ENCODE measurements at regions not wholly inside any gene's neighbourhood (a gene's known extent, or its start where the extent isn't known, plus 50 kb on each side); places are given as distances from the start of the nearest gene placed in this dataset.

DNA sequence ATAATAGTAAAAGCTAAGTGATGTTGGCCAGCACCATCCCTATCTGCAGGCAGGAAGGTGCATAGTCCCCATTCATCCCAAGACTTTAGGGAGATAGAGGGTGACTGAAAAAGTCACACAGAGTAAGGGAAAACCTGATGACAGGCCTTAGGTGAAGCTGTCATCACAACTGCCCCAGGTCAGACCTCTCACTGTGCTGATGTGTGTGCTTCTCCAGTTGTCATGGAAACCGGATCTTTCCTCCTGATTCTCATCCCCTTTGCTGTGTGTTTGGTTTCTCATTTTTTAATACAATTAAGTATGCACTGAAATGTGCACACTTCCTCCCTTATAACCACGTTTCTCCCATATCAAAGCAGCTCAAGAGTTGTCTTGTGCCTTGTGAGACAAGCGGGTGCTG is 135.1 kb upstream of the ANKFN1 start:
- TF ChIP-seq, protein P1, sequence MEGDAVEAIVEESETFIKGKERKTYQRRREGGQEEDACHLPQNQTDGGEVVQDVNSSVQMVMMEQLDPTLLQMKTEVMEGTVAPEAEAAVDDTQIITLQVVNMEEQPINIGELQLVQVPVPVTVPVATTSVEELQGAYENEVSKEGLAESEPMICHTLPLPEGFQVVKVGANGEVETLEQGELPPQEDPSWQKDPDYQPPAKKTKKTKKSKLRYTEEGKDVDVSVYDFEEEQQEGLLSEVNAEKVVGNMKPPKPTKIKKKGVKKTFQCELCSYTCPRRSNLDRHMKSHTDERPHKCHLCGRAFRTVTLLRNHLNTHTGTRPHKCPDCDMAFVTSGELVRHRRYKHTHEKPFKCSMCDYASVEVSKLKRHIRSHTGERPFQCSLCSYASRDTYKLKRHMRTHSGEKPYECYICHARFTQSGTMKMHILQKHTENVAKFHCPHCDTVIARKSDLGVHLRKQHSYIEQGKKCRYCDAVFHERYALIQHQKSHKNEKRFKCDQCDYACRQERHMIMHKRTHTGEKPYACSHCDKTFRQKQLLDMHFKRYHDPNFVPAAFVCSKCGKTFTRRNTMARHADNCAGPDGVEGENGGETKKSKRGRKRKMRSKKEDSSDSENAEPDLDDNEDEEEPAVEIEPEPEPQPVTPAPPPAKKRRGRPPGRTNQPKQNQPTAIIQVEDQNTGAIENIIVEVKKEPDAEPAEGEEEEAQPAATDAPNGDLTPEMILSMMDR (IDR thresholded peaks at IDR 0.05), result no peak

DNA sequence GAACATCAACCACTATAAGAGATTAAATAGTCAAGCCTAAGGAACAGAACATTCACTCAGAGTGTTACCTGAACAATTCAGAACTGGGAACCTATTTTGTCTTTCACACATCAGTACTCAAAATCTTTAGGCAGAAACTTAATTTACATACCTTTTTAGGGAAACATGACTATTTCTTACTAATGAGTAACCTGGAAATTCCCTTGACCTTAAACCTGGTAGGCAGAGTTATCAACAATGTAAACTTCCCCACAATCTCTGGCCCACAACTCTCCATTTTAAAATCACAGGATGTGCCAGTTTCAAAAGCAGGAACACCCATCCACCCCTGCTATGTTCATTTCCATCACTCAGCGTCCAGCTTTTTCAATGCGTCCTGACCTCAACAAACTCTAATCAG is 132.9 kb upstream of the ANKFN1 start:
- TF ChIP-seq, protein P1 (IDR thresholded peaks at IDR 0.05), result no peak

DNA sequence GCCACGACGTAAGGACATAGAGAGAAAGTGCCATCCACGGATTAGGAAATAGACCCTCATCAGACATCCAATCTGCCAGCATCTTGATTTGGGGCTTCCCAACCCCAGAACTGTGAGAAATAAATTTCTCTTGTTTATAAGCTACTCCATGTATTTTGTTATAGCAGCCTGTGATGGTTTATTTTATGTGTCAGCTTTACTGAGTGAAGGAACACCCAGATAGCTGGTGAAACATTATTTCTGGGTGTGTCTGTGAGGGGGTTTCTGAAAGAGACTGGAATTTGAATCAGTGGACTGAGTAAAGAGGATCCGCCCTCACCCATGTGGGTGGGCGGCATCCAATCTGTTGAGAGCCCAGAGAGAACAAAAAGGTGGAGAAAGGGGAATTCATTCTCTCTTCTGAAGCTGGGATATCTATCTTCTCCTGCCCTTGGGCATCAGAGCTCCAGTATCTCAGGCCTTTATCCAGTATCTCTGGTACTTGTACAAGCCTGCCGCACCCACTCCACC is 131.5 kb upstream of the ANKFN1 start:
- TF ChIP-seq, protein P1 (IDR thresholded peaks at IDR 0.05), result no peak

DNA sequence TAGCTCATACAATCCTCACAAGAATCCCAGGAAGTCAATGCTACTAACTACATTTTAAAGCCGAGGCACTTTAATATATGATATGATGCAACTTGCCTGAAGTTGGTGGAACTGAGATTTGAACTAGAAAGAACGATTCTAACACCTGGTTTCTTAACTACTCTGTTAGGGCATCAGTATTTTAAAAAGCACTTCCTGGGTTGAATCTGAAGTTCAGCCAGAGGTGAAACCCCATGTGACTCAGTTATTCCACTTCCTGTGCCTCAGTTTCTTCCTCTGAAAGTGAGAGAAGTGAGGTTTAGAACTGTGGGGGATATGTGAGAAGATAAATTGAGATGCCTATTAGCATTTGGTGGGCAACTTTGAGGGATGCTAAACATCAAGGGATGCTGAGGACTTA is 129.4 kb upstream of the ANKFN1 start:
- TF ChIP-seq, protein P1 (IDR thresholded peaks at IDR 0.05), result no peak

DNA sequence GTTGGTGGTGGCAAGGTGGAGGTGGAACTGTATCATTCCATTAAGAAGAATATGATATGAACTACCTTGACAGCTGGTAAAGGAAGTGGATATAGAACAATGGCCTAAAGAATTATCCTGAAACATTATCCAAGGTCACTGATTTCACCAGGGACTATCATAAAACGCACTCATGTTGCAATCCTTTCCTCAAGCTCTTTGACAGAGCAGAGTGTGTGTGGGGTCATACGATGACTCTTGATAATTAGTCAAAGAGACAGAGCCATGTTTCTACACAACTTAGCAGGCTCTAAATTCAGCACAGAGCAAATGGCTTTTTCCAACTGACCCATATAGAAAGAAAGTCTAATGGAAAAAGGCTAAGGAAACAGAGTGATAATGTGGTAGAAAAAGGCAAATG is 126.4 kb upstream of the ANKFN1 start:
- TF ChIP-seq, protein P1 (IDR thresholded peaks at IDR 0.05), result no peak

DNA sequence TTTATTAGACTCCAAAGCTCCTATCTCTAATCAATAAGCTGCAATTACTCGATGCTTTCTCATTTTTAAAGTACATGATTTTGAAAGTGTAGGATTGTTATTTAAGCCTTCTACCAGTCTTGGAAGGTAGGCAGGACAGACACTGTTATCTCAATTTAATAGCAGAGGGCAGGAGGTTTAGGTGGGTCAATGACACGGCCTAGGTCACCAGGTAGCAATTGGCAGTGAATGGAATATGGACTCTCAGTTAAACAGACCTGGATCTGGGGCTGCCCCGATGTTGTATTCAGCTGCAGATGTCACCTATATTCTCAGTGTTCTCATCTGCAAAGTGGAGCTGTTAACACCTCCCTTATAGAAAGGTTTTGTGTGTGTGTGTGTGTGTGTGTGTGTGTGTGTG is 124.4 kb upstream of the ANKFN1 start:
- TF ChIP-seq, protein P1 (IDR thresholded peaks at IDR 0.05), result no peak

DNA sequence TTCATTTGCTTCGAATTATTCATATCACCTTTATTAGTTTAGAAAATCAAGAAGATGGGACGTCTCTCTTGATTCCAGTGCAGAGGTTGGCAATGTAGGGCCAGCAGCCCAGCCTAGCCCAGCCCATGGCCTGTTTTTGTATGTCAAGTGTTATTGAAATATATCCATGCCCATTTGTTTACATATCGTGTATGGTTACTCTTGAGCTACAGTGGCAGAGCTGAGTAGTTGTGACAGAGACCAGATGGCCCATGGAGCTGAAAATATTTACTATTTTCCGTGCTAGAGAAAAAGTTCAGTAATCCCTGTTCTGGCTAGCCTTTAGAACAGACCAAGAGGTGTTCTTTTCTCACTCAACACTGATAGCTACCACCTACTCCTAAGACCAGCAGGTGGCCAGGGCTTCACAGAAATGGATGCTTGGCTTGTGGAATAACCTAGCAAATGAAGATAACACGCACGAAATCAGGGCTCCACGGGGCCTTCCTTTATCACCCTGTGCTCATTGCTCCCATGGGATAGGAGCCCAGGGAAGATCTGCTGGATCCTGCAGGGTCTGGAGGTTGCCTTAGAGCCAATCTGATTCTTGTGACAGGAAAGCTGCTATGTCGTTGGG is 123.2 kb upstream of the ANKFN1 start:
- TF ChIP-seq, protein P1 (IDR thresholded peaks at IDR 0.05), result no peak

DNA sequence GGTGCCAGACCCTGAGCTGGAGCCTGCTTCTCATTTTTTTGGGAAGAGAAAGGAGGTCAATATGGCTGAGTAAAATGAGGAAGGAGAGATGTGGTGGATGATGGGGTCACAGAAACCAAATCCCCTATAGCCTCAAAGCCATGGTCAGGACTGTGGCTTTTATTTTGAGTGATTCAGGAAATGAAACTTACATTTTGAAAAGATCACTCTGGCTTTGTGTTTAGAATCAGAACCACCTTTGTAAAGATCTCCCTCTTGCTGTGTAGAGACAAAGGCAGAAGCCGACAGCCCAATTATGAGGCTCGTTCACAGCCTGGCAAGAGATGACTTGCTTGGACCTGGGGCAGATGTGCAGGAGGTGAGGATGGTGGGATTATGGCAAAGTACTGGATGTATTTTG is 121.6 kb upstream of the ANKFN1 start:
- TF ChIP-seq, protein P1 (IDR thresholded peaks at IDR 0.05), result no peak
